Stimulated activated naive B cell treated with anti-CD40 and anti-IgM and Interleukin-4, amounts not matched to agents 10 μg/mL and 1 μg/mL and 100 μg/mL, for 72 hours (primary cell): ENCODE measurements at regions not wholly inside any gene's neighbourhood (a gene's known extent, or its start where the extent isn't known, plus 50 kb on each side); places are given as distances from the start of the nearest gene placed in this dataset.

ENCODE experiments used
- ATAC-seq, 2 donors: fragments of 150-1000 bp; cut with Tn5 transposase; replicated peaks; 2 replicates each; pipeline ENCODE4 v1.10.0; 2021; ENCODE audit warnings: moderate library complexity in 1 of 2
- DNase-seq: peaks from one replicate; pipeline ENCODE4 v3.0.0; 2021
- H3K27ac Mint-ChIP-seq: one replicate; pipeline ENCODE4 v1.8.0; 2022; ENCODE audit warnings: mild to moderate bottlenecking, mixed read lengths
- H3K27me3 Mint-ChIP-seq, 2 donors: one replicate each; pipeline ENCODE4 v1.8.0; 2022; ENCODE audit warnings: mixed read lengths in 2 of 2
- H3K36me3 Mint-ChIP-seq, 2 donors: one replicate each; pipeline ENCODE4 v1.8.0; 2022; ENCODE audit warnings: mixed read lengths in 2 of 2, mild to moderate bottlenecking in 1 of 2
- H3K4me1 Mint-ChIP-seq, 2 donors: one replicate each; pipeline ENCODE4 v1.8.0; 2022; ENCODE audit warnings: mixed read lengths in 2 of 2, mild to moderate bottlenecking in 1 of 2
- H3K4me3 Mint-ChIP-seq, 2 donors: one replicate each; pipeline ENCODE4 v1.8.0; 2022; ENCODE audit warnings: mild to moderate bottlenecking in 2 of 2, mixed read lengths in 2 of 2, moderate library complexity in 1 of 2
- H3K9me3 Mint-ChIP-seq, 2 donors: one replicate each; pipeline ENCODE4 v1.8.0; 2022; ENCODE audit warnings: mixed read lengths in 2 of 2, mild to moderate bottlenecking in 1 of 2

GRCh38 chr13:99911965-99912566, 59.5 kb downstream of the ZIC5 start:
- Mint-ChIP-seq H3K4me3 (no peak overlapping the region), H3K27ac (no peak overlapping the region)
- ATAC-seq = no peak

DNA sequence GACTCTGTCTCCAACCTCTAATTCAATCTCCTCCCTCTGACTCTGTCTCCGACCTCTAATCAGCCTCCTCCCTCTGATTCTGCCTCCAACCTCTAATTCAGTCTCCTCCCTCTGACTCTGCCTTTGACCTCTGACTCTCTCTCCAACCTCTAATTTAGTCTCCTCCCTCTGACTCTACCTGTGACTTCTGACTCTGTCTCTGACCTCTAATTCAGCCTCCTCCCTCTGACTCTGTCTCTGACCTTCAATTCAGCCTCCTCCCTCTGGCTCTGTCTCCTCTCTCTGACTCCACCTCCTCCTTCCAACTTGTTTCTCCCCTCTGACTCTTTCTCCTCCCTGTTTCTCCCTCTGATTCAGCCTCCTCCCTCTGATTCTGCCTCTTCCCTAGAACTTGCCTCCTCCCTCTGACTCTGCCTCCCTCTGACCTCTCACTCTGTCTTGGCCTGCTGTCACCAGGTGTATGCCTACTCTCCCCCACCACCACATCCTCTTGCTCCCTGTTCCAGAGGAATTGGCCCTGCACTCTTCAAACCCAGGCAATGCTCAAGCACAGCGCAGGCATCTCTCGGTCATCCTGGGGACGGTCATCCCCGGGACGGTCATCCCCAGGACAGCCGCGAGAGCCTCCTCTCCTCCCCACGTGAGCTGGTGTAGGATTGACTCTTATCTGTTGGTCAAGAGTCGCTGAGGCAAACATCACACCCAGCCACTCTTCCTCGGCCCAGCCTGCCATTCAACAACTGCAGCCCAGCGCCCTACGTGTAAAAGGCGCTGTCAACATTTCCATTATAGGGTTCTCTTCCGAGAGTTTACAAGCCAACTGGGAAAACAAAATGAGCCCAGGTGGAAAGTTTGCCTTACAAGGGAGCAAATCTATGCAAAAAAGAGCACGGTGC, 60.2 kb downstream of the ZIC5 start:
- Mint-ChIP-seq H3K27ac (no peak overlapping the region), H3K27me3 (peaks cover 44 to 48% of the 10 kb centered on the region in 2 donors), H3K4me1 (peaks cover 0 to under 1% of the 10 kb centered on the region in 2 donors), H3K9me3 (peaks cover 0 to 6% of the 10 kb centered on the region in 2 donors), H3K36me3 (peaks cover 0 to 7% of the 10 kb centered on the region in 2 donors), H3K4me3 (no peak overlapping the region)
- DNase-seq (no peak), ATAC-seq (no peak)

More at GRCh38 chr13:99911965-99912566, 59.5 kb downstream of the ZIC5 start:
- Mint-ChIP-seq H3K4me1 (peaks cover 0 to 2% of the 10 kb centered on the region in 2 donors), H3K9me3 (peaks cover 0 to 6% of the 10 kb centered on the region in 2 donors), H3K27me3 (peaks cover 50 to 56% of the 10 kb centered on the region in 2 donors), H3K36me3 (peaks cover 0 to 7% of the 10 kb centered on the region in 2 donors)
- no peak for DNase-seq

DNA sequence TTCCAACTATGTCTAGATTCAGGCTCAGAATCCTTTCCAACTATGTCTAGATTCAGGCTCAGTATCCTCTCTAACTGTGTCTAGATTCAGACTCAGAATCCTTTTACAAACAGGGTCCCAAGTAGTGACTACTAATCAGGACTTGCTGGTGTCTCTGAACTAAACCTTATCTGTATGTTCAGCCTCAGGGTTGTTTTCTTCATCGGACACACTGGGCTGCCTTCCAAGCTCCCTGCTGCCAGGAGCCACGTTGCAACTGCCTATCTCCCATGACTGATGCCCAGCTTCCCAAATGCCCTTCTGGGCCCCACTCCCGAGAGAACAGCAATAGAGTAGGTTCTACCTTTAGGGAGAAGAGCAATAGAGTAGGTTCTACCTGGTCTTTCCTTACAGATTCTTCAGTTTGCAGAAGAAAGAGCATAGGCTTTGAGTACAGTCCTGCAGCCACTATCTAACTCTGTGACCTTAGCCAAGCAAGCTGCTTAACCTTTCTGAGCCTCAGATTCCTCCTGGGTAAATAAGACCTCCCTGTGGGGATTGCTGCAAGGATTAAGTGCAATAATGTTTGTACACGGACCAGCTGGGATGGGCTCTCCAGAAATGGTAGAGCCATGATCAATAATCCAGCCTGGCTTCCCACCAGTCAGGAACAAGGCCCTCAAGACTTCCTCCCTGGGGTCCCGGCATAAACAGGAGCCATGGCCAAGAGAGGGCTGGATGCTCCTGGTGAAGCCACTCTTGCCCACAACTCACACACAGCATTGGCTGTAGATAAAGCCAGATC, 61.5 kb downstream of the ZIC5 start:
- H3K9me3 Mint-ChIP-seq = peaks cover 0 to 6% of the 10 kb centered on the region in 2 donors
- no peak for DNase-seq
- H3K27ac Mint-ChIP-seq = no peak overlapping the region
- H3K27me3 Mint-ChIP-seq = peaks cover 45 to 54% of the 10 kb centered on the region in 2 donors
- no peak overlapping the region for H3K4me3 Mint-ChIP-seq
- no peak for ATAC-seq
- H3K36me3 Mint-ChIP-seq = peaks cover 0 to 7% of the 10 kb centered on the region in 2 donors
- no peaks in the 10 kb centered on the region for H3K4me1 Mint-ChIP-seq

DNA sequence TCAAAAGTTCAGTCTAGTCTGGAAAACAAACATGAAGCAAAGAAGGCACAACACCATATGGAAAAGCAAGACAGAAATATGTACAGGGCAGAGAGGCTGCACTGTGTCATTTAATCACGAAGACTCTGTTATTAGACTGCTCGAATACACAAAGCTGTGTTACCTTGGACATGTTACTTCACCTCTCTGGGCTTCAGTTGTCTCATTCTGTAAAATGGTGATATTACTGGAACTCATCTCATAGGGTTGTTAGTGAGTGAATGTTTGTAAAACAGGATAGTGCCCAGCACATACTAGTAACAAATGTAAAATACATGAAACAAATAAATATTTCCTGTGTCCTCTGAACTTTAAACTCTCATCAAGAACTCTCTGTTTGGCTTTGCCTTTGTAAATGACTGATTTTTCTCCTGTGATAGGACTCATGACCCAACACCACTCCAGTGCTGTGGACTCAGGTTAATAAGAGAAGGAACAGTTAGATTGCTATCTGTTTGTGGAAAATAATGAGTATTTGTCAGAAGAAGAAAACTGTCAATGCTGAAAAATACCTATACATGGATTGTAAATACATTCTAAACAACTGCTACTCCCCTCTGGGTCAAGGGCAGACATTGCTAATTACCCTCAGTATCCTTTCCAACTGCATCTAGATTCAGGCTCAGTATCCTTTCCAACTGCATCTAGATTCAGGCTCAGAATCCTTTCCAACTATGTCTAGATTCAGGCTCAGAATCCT, 62.3 kb downstream of the ZIC5 start:
- no peak overlapping the region for H3K4me3 Mint-ChIP-seq
- H3K4me1 Mint-ChIP-seq = no peaks in the 10 kb centered on the region
- H3K9me3 Mint-ChIP-seq = peaks cover 0 to 6% of the 10 kb centered on the region in 2 donors
- H3K36me3 Mint-ChIP-seq = peaks cover 0 to 7% of the 10 kb centered on the region in 2 donors
- H3K27me3 Mint-ChIP-seq = peaks cover 45 to 52% of the 10 kb centered on the region in 2 donors
- no peak overlapping the region for H3K27ac Mint-ChIP-seq
- ATAC-seq (no peak), DNase-seq (no peak)

DNA sequence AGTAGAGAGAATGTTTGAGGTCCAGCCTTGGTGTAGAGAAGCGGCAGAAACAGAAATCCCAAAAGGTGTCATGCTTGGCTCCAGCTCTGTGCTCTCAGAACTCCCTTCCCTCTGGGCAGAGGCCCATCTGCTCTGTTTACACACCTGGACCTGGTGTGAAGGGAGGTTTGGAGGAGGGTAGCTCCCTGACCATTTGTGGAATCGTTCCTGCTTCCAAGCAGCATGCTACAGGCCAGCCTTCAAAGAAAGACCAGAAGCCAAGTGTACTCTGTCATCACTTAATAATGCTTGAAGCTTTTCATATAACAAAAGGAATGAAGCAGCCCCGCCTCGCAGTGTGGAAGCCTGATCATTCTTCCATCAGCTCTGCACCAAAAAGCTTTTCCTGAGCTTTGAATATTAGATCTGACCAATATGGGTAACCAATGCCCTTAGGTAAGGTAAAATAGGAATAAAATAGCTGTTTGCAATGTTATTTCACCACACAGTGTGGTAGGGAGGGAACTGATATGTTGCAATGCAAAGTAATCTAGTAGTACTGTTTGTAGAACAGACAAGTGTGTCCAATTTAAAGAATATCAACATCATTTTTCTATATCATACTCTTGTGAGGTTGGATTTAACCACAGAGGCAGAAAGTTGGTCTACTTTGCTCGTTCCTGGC, 63.3 kb downstream of the ZIC5 start:
- ATAC-seq = no peak
- H3K4me3 Mint-ChIP-seq = no peak overlapping the region
- H3K27me3 Mint-ChIP-seq = peaks cover 41 to 49% of the 10 kb centered on the region in 2 donors
- peaks cover 0 to 7% of the 10 kb centered on the region in 2 donors for H3K36me3 Mint-ChIP-seq
- peaks cover 0 to 6% of the 10 kb centered on the region in 2 donors for H3K9me3 Mint-ChIP-seq
- no peak for DNase-seq
- no peak overlapping the region for H3K27ac Mint-ChIP-seq
- H3K4me1 Mint-ChIP-seq = no peaks in the 10 kb centered on the region

GRCh38 chr13:99907627-99908026, 63.9 kb downstream of the ZIC5 start:
- peaks cover 0 to 7% of the 10 kb centered on the region in 2 donors for H3K36me3 Mint-ChIP-seq
- ATAC-seq (no peak), DNase-seq (no peak)
- no peaks in the 10 kb centered on the region for H3K4me1 Mint-ChIP-seq
- H3K27ac Mint-ChIP-seq = no peak overlapping the region
- peaks cover 44 to 51% of the 10 kb centered on the region in 2 donors for H3K27me3 Mint-ChIP-seq
- peaks cover 0 to 6% of the 10 kb centered on the region in 2 donors for H3K9me3 Mint-ChIP-seq
- no peak overlapping the region for H3K4me3 Mint-ChIP-seq

GRCh38 chr13:99907038-99907437, 64.5 kb downstream of the ZIC5 start:
- DNase-seq = no peak
- Mint-ChIP-seq H3K9me3 (peaks cover 0 to 6% of the 10 kb centered on the region in 2 donors), H3K4me3 (no peak overlapping the region), H3K36me3 (peaks cover 0 to 7% of the 10 kb centered on the region in 2 donors), H3K4me1 (no peaks in the 10 kb centered on the region), H3K27me3 (peaks cover 44 to 51% of the 10 kb centered on the region in 2 donors), H3K27ac (no peak overlapping the region)
- no peak for ATAC-seq

GRCh38 chr13:99905814-99906213, 65.8 kb downstream of the ZIC5 start:
- no peak overlapping the region for H3K27ac Mint-ChIP-seq

DNA sequence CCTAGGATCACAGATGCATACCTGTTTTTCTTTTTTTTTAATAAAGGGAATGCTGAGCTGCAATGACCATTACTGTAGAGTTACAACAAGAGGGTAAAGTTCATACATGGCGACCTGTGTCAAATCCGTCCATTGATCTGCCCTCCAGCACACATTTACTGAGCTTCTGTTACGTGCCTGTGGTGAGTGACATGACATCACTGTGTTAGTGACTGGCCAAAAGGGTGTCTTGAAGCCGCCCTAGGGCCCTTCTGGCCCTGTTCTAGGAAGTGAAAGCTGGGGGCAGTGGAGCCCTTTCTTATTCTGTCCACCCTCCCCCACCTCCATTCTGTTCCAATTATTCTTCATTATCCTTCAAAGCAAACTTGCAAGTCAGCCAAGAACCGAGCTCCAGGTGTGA, 66.3 kb downstream of the ZIC5 start:
- Mint-ChIP-seq H3K36me3 (no peaks in the 10 kb centered on the region), H3K27ac (no peak overlapping the region), H3K4me3 (no peak overlapping the region), H3K27me3 (peaks cover 41 to 48% of the 10 kb centered on the region in 2 donors), H3K4me1 (peaks cover 0 to 1% of the 10 kb centered on the region in 2 donors), H3K9me3 (no peaks in the 10 kb centered on the region)
- no peak for ATAC-seq
- no peak for DNase-seq

More at GRCh38 chr13:99905814-99906213, 65.8 kb downstream of the ZIC5 start:
- DNase-seq (no peak), ATAC-seq (no peak)
- Mint-ChIP-seq H3K36me3 (no peaks in the 10 kb centered on the region), H3K27me3 (peaks cover 39 to 46% of the 10 kb centered on the region in 2 donors), H3K4me3 (no peak overlapping the region), H3K9me3 (peaks cover 0 to under 1% of the 10 kb centered on the region in 2 donors), H3K4me1 (no peaks in the 10 kb centered on the region)

- Mint-ChIP-seq H3K9me3 (no peaks in the 10 kb centered on the region), H3K36me3 (no peaks in the 10 kb centered on the region), H3K27ac (no peak overlapping the region), H3K4me3 (no peak overlapping the region), H3K27me3 (peaks cover 47 to 55% of the 10 kb centered on the region in 2 donors), H3K4me1 (peaks cover 0 to 1% of the 10 kb centered on the region in 2 donors)
- no peak for DNase-seq
- no peak for ATAC-seq
These were observed 68.4 kb downstream of the ZIC5 start for GRCh38 chr13:99903140-99903539.

DNA sequence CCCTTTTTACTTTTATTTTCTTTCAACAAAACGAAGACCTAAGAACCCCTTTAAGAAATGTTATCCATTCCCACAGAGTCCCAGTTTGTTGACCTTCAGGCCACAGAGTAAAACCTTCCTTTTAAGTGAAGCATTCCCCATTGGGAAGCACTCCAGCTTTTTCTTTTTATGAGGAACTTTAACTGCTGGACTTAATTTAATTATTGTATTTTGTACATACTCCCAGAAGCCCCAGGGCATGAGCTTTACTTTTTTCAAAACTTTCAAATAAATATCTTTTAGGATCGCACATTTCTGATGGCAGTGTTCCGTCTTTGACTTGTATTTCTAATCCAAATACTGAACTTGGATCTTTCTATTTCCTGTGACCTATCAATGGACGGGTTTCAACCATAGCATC, 68.9 kb downstream of the ZIC5 start:
- ATAC-seq (no peak), DNase-seq (no peak)
- Mint-ChIP-seq H3K4me3 (no peak overlapping the region), H3K27ac (no peak overlapping the region), H3K4me1 (peaks cover 0 to 1% of the 10 kb centered on the region in 2 donors), H3K9me3 (no peaks in the 10 kb centered on the region), H3K27me3 (peaks cover 48 to 55% of the 10 kb centered on the region in 2 donors), H3K36me3 (no peaks in the 10 kb centered on the region)

DNA sequence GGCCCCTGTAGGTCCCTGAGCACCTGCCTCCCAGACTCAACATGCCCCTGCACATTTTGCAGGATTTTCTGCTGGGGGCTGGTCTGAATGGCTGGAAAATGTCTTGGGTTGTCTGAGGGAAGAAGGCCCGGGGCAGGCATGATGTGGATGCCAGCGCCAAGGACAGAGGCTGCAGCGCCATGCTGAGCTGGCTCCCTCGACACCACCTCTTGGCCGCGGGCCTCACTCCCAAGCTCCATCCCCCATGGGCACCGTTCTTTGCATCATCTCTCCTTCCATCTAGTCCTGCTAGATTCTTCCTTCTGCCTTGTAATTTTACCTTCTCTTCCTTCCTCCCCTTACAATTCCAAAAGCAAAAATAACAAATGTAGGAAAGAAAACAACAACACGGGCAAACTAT, 70.6 kb downstream of the ZIC5 start:
- no peaks in the 10 kb centered on the region for H3K36me3 Mint-ChIP-seq
- no peak for ATAC-seq
- H3K4me1 Mint-ChIP-seq = peaks cover 0 to 1% of the 10 kb centered on the region in 2 donors
- H3K27ac Mint-ChIP-seq = no peak overlapping the region
- H3K9me3 Mint-ChIP-seq = no peaks in the 10 kb centered on the region
- peaks cover 48 to 58% of the 10 kb centered on the region in 2 donors for H3K27me3 Mint-ChIP-seq
- no peak overlapping the region for H3K4me3 Mint-ChIP-seq
- DNase-seq = no peak

DNA sequence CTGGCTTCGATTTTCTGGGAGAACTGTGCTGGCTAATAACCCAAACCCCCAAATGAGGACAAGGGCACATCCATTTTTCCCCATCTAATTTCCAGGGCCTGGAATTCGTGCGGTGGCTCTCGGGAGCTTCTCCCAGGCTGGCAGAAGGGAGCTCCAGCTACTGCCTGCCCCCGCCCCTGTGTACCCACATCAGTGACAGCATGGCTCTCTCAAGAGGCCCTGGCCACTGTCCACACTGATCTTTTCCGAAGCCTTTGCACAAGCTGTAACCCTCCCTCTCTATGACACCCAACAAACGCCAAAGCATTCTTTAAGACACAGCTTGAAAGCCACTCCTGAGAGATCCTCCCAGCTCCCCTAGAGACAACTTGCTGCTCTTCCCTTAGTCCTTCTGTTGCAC, 73.1 kb downstream of the ZIC5 start:
- Mint-ChIP-seq H3K4me3 (no peak overlapping the region), H3K4me1 (peaks cover 10 to 20% of the 10 kb centered on the region in 2 donors), H3K36me3 (no peaks in the 10 kb centered on the region), H3K27me3 (peaks cover 52 to 71% of the 10 kb centered on the region in 2 donors), H3K9me3 (no peaks in the 10 kb centered on the region), H3K27ac (no peak overlapping the region)
- DNase-seq (no peak), ATAC-seq (no peak)
